Upper lobe of right lung (tissue), 1 donor: ENCODE measurements at regions not wholly inside any gene's neighbourhood (a gene's known extent, or its start where the extent isn't known, plus 50 kb on each side); places are given as distances from the start of the nearest gene placed in this dataset.
A peak's percentile ranks its signal among the peaks of the same experiment; 100 is the strongest.

Source experiments
- ATAC-seq: fragments of 200-7000 bp; cut with Tn5 transposase; one replicate; pipeline ENCODE4 v1.9.1; 2020; ENCODE audit warnings: mild to moderate bottlenecking, moderate library complexity
- DNase-seq: peaks from one replicate; pipeline ENCODE4 v3.0.0-alpha.2; 2020
- H3K27ac ChIP-seq: fragments of 200-600 bp; one replicate; pipeline ENCODE4 v1.8.0; 2022
- H3K27me3 ChIP-seq: fragments of 200-600 bp; one replicate; pipeline ENCODE4 v1.8.0; 2022; ENCODE audit warnings: mild to moderate bottlenecking
- H3K36me3 ChIP-seq: fragments of 200-600 bp; one replicate; pipeline ENCODE4 v1.8.0; 2022
- H3K4me1 ChIP-seq: fragments of 200-600 bp; one replicate; pipeline ENCODE4 v1.8.0; 2022
- H3K4me3 ChIP-seq: fragments of 200-600 bp; one replicate; pipeline ENCODE4 v1.8.0; 2022; ENCODE audit warnings: mild to moderate bottlenecking
- H3K9me3 ChIP-seq: fragments of 200-600 bp; one replicate; pipeline ENCODE4 v1.8.0; 2022
- intact Hi-C: fragments of 100-400 bp; cut with DNase I; formaldehyde crosslinking; loops from one replicate; pipeline ENCODE4 v1.11.0; 2022
- TF ChIP-seq, protein P1 (sequence below): fragments of 200-600 bp; IDR thresholded peaks from one replicate; pipeline ENCODE4 v1.8.0; 2022; ENCODE audit warnings: antibody characterized with exemption
- donor health status: DM: no; HTN: yes; CAD: no; lungs with severe emphysema.

DNA sequence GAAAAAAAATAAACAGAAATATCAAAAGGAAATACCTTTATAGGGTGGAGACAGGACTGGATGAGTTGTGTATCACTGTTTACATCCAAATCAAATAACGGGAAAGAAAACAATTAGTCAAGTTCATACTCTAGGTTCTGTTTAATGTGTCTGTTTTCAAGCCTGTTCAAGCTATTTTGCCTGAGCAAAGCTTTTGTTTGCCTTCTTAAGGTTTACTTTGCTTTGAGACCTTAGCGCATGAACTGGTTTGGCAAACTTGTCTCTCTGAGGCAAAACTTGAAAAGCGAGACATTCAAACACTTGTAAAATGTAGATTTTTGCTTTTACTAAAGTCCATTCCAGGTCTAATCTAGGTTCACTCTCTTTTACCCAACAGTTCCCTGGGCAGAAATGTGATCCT lies 174.1 kb upstream of the RFX3 start:
- Histone ChIP-seq H3K4me3 (no peak overlapping the region), H3K36me3 (no peaks in the 10 kb centered on the region), H3K27ac (no peak overlapping the region), H3K9me3 (no peaks in the 10 kb centered on the region), H3K4me1 (no peaks in the 10 kb centered on the region), H3K27me3 (no peaks in the 10 kb centered on the region)
- intact Hi-C loops, result no loop called here
- ATAC-seq (no peak), DNase-seq (no peak)
- TF ChIP-seq, protein P1, sequence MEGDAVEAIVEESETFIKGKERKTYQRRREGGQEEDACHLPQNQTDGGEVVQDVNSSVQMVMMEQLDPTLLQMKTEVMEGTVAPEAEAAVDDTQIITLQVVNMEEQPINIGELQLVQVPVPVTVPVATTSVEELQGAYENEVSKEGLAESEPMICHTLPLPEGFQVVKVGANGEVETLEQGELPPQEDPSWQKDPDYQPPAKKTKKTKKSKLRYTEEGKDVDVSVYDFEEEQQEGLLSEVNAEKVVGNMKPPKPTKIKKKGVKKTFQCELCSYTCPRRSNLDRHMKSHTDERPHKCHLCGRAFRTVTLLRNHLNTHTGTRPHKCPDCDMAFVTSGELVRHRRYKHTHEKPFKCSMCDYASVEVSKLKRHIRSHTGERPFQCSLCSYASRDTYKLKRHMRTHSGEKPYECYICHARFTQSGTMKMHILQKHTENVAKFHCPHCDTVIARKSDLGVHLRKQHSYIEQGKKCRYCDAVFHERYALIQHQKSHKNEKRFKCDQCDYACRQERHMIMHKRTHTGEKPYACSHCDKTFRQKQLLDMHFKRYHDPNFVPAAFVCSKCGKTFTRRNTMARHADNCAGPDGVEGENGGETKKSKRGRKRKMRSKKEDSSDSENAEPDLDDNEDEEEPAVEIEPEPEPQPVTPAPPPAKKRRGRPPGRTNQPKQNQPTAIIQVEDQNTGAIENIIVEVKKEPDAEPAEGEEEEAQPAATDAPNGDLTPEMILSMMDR, result no peak

- Histone ChIP-seq H3K4me1 (no peaks in the 10 kb centered on the region), H3K27ac (no peak overlapping the region), H3K9me3 (no peaks in the 10 kb centered on the region), H3K27me3 (no peaks in the 10 kb centered on the region), H3K36me3 (no peaks in the 10 kb centered on the region), H3K4me3 (no peak overlapping the region)
- intact Hi-C loops, result no loop called here
- ATAC-seq (peak; percentile 48), DNase-seq (no peak)
- TF ChIP-seq, protein P1, result no peak
Observed at GRCh38 chr9:3698531-3698930, 172.7 kb upstream of the RFX3 start.

- Histone ChIP-seq H3K27ac (no peak overlapping the region), H3K4me1 (no peaks in the 10 kb centered on the region), H3K9me3 (no peaks in the 10 kb centered on the region), H3K27me3 (no peaks in the 10 kb centered on the region), H3K4me3 (no peak overlapping the region), H3K36me3 (no peaks in the 10 kb centered on the region)
- no peak for ATAC-seq
- no peak for DNase-seq
- TF ChIP-seq, protein P1, result no peak
- intact Hi-C loops, result no loop called here
Observed at GRCh38 chr9:3698076-3698475, 172.3 kb upstream of the RFX3 start.

DNA sequence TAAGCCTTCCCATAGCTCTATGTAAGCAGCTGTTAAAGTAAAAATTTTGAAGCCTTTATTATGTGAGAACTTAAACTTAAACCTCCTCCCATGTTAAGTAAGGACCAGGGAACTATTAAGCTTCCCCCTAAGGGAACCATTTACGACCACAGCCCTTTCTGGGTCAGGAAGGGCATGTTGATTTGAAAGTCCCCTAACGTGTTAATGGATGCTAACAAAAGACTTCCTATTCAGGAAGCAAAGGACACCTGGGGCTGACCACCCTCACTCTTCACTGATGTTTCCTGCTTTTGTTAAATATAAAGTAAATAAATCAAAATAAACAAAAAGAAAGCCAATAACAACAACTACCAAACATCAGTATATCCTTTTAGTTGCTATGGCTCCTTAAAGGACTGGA lies 170.6 kb upstream of the RFX3 start:
- H3K4me3 ChIP-seq, result no peak overlapping the region
- no peaks in the 10 kb centered on the region for H3K36me3 ChIP-seq
- no peaks in the 10 kb centered on the region for H3K9me3 ChIP-seq
- TF ChIP-seq, protein P1, result no peak
- DNase-seq (no peak), ATAC-seq (no peak)
- H3K27ac ChIP-seq, result no peak overlapping the region
- H3K4me1 ChIP-seq, result no peaks in the 10 kb centered on the region
- H3K27me3 ChIP-seq, result no peaks in the 10 kb centered on the region
- intact Hi-C loops, result no loop called here

DNA sequence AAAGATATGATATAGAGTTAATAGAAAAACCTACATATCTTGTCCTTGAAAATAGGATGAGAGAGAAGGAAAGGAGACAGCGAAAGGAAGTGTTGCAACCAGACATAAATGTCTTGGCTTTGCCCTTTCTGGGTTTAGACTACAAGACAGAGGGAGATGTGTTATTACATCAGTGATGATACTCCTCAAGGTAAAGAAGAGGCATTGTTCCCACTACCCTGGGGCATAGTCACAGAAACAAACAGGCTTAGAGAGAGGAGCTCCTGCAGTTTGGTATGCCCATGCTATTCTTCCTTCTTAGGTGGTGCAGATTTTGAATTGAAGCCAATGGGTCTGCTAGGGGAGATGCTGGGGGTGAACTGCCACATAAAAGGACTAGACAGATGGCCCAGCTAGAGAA lies 166.8 kb upstream of the RFX3 start:
- Histone ChIP-seq H3K27me3 (no peaks in the 10 kb centered on the region), H3K27ac (no peak overlapping the region), H3K36me3 (no peaks in the 10 kb centered on the region), H3K4me1 (no peaks in the 10 kb centered on the region), H3K9me3 (no peaks in the 10 kb centered on the region), H3K4me3 (no peak overlapping the region)
- DNase-seq (no peak), ATAC-seq (no peak)
- intact Hi-C loops, result no loop called here
- TF ChIP-seq, protein P1, result no peak

GRCh38 chr9:3689555-3689954 lies 163.8 kb upstream of the RFX3 start:
- TF ChIP-seq, protein P1, result no peak
- no peak for DNase-seq
- no peak overlapping the region for H3K27ac ChIP-seq
- no peaks in the 10 kb centered on the region for H3K27me3 ChIP-seq
- H3K4me1 ChIP-seq, result no peaks in the 10 kb centered on the region
- intact Hi-C loops, result no loop called here
- ATAC-seq, result no peak
- no peaks in the 10 kb centered on the region for H3K9me3 ChIP-seq
- H3K36me3 ChIP-seq, result no peaks in the 10 kb centered on the region
- no peak overlapping the region for H3K4me3 ChIP-seq
